Endothelial cell of hepatic sinusoid (primary cell): ENCODE measurements at regions not wholly inside any gene's neighbourhood (a gene's known extent, or its start where the extent isn't known, plus 50 kb on each side); places are given as distances from the start of the nearest gene placed in this dataset.

Experiments
- in situ Hi-C: cut with HindIII; loops from 2 replicates; pipeline ENCODE4 v1.10.0; 2017; ENCODE audit warnings: low sequenced_read_pairs

GRCh38 chr10:36506261-36506660 lies 619.1 kb upstream of the ANKRD30A start:
- in situ Hi-C loops = no loop called here

- in situ Hi-C loops = no loop called here
Observed at GRCh38 chr10:36504758-36505157, 620.6 kb upstream of the ANKRD30A start.

- in situ Hi-C loops = no loop called here
Observed at GRCh38 chr10:36500266-36500665, 625.1 kb upstream of the ANKRD30A start.

- in situ Hi-C loops = no loop called here
Observed at GRCh38 chr10:36499693-36500092, 625.7 kb upstream of the ANKRD30A start.

GRCh38 chr10:36496758-36497157 lies 628.6 kb upstream of the ANKRD30A start:
- in situ Hi-C loops = no loop called here

- in situ Hi-C loops = no loop called here
Observed at GRCh38 chr10:36494371-36494770, 631.0 kb upstream of the ANKRD30A start.

- in situ Hi-C loops = no loop called here
Observed at GRCh38 chr10:36493516-36493880, 631.9 kb upstream of the ANKRD30A start.

GRCh38 chr10:36492590-36493515 lies 632.5 kb upstream of the ANKRD30A start:
- in situ Hi-C loops = no loop called here

- in situ Hi-C loops = no loop called here
Observed at GRCh38 chr10:36491926-36492325, 633.5 kb upstream of the ANKRD30A start.

- in situ Hi-C loops = no loop called here
Observed at GRCh38 chr10:36489611-36490228, 635.7 kb upstream of the ANKRD30A start.

GRCh38 chr10:36489181-36489580 lies 636.2 kb upstream of the ANKRD30A start:
- in situ Hi-C loops = no loop called here

- in situ Hi-C loops = no loop called here
Observed at GRCh38 chr10:36488579-36488978, 636.8 kb upstream of the ANKRD30A start.

GRCh38 chr10:36479073-36479472 lies 646.3 kb upstream of the ANKRD30A start:
- in situ Hi-C loops = no loop called here

GRCh38 chr10:36476399-36476798 lies 649.0 kb upstream of the ANKRD30A start:
- in situ Hi-C loops = no loop called here

- in situ Hi-C loops = no loop called here
Observed at GRCh38 chr10:36475746-36476145, 649.7 kb upstream of the ANKRD30A start.

- in situ Hi-C loops = no loop called here
Observed at GRCh38 chr10:36474456-36474855, 650.9 kb upstream of the ANKRD30A start.

GRCh38 chr10:36473122-36473521 lies 652.3 kb upstream of the ANKRD30A start:
- in situ Hi-C loops = no loop called here

- in situ Hi-C loops = no loop called here
Observed at GRCh38 chr10:36469585-36469984, 655.8 kb upstream of the ANKRD30A start.

- in situ Hi-C loops = no loop called here
Observed at GRCh38 chr10:36468620-36469019, 656.8 kb upstream of the ANKRD30A start.

GRCh38 chr10:36465604-36466379 lies 659.6 kb upstream of the ANKRD30A start:
- in situ Hi-C loops = no loop called here

- in situ Hi-C loops = no loop called here
Observed at GRCh38 chr10:36464291-36464690, 661.1 kb upstream of the ANKRD30A start.

GRCh38 chr10:36463390-36463789 lies 662.0 kb upstream of the ANKRD30A start:
- in situ Hi-C loops = no loop called here
